Spleen (tissue), 7 donors: ENCODE measurements at regions not wholly inside any gene's neighbourhood (a gene's known extent, or its start where the extent isn't known, plus 50 kb on each side); places are given as distances from the start of the nearest gene placed in this dataset.

Experiments used
- POLR2A ChIP-seq, 3 donors: fragments of 450-650 bp; IDR thresholded peaks; one replicate each; pipeline ENCODE4 v1.5.1; 2017; ENCODE audit warnings: antibody characterized with exemption in 3 of 3, mild to moderate bottlenecking in 1 of 3
- TF ChIP-seq, protein P1 (sequence below), 11 experiments: fragments of 200-600 bp in 7 of 11; fragments of 450-650 bp in 4 of 11; sonication (generic) in 4 of 11; IDR thresholded peaks in 8 of 11; conservative IDR thresholded peaks in 3 of 11; 1 replicate in 7 of 11; 2 replicates in 4 of 11; pipeline versions ENCODE4 v1.4.0 to v1.8.0; 2016 to 2021; ENCODE audit warnings: antibody characterized with exemption in 11 of 11, inconsistent platforms in 4 of 11, mild to moderate bottlenecking in 1 of 11
- donor health status: DM: no; HTN: no; CAD: no; lungs with moderate emphysema.
- donor health status: DM: no; HTN: no; CAD: no.
- donor health status: DM: no; HTN: no; CAD: no.

DNA sequence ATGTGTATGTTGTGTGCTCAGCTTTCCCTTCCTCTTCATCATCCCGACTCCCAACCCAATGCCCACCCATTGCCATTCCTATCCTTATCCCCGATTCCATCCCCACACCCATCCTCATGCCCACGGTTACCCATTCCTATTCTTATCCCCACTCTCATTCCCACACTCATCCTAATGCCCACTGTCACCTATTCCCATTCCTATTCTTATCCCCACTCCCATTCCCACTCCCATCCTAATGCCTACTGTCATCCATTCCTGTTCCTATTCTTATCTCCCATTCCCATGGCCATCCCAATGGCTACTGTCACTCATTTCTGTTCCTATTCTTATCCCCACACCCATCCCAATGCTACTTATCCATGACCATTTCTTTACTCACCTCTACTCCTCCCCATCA, 254.1 kb downstream of the DHX35 start:
- TF ChIP-seq, protein P1, sequence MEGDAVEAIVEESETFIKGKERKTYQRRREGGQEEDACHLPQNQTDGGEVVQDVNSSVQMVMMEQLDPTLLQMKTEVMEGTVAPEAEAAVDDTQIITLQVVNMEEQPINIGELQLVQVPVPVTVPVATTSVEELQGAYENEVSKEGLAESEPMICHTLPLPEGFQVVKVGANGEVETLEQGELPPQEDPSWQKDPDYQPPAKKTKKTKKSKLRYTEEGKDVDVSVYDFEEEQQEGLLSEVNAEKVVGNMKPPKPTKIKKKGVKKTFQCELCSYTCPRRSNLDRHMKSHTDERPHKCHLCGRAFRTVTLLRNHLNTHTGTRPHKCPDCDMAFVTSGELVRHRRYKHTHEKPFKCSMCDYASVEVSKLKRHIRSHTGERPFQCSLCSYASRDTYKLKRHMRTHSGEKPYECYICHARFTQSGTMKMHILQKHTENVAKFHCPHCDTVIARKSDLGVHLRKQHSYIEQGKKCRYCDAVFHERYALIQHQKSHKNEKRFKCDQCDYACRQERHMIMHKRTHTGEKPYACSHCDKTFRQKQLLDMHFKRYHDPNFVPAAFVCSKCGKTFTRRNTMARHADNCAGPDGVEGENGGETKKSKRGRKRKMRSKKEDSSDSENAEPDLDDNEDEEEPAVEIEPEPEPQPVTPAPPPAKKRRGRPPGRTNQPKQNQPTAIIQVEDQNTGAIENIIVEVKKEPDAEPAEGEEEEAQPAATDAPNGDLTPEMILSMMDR (IDR thresholded peaks at IDR 0.05 in 8 of 11, conservative IDR thresholded peaks at IDR 0.05 in 3 of 11) = no peak
- no peak for TF ChIP-seq POLR2A (IDR thresholded peaks at IDR 0.05)
